ENCODE measurements at regions not wholly inside any gene's neighbourhood (a gene's known extent, or its start where the extent isn't known, plus 50 kb on each side); places are given as distances from the start of the nearest gene placed in this dataset.

DNA sequence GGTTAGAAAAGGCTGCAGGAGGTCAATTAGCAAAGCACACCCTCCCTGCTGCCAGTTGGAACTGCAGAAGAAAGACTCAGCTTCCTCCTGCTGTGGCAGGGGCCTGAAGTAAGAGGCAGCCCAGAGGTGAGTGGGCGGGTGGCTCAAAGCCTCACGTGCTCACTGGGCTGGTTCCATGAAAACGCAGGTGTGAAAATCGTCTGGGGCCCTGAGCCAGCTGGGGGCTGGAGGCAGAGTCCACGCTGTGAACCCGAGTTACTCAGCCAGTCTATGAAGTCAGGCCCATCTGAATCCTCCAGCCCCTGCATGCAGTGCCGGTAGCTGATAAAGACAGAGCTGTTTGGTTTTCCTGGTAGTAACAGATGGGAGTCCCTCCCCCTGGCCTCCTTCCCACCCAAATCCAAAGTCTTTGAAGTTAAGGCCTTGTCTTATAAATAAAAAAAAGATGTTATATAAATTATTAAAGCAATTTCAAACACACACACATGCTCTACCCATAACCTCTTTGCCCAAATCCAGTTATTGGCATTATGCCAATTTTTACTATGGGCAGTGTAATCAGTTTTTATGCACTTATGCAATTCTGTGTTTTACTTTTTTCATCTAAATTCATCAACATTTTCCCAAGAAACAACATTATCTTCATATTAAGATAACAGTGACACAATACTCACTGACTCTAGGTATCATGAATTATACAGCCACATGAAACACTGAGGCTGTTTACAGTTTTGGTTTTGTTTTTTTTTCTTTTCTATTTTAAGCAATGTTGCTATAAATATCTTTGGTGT, 57.9 kb upstream of the PNMA1 start:
- TF ChIP-seq, protein P1, sequence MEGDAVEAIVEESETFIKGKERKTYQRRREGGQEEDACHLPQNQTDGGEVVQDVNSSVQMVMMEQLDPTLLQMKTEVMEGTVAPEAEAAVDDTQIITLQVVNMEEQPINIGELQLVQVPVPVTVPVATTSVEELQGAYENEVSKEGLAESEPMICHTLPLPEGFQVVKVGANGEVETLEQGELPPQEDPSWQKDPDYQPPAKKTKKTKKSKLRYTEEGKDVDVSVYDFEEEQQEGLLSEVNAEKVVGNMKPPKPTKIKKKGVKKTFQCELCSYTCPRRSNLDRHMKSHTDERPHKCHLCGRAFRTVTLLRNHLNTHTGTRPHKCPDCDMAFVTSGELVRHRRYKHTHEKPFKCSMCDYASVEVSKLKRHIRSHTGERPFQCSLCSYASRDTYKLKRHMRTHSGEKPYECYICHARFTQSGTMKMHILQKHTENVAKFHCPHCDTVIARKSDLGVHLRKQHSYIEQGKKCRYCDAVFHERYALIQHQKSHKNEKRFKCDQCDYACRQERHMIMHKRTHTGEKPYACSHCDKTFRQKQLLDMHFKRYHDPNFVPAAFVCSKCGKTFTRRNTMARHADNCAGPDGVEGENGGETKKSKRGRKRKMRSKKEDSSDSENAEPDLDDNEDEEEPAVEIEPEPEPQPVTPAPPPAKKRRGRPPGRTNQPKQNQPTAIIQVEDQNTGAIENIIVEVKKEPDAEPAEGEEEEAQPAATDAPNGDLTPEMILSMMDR (IDR thresholded peaks at IDR 0.05; ENCODE audit: low read length): peak; percentile 23; the same call in 1 of the 2 replicates
- no peak for TF ChIP-seq EZH2 (IDR thresholded peaks at IDR 0.05; ENCODE audit: borderline replicate concordance, low read length)

Measured in OCI-LY1 (cell line).